HTR-8/SVneo (cell line): ENCODE measurements at regions not wholly inside any gene's neighbourhood (a gene's known extent, or its start where the extent isn't known, plus 50 kb on each side); places are given as distances from the start of the nearest gene placed in this dataset.
A peak's percentile ranks its signal among the peaks of the same experiment; 100 is the strongest.
"Not testable (repeated sequence)": the region's sequence is repeated elsewhere in the genome, so short reads cannot be mapped to it uniquely, and the experiment has no call there.

ENCODE experiments used
- DNase-seq: peaks from one replicate; pipeline ENCODE4 v3.0.0; 2011; ENCODE audit warnings: low spot score, mixed read lengths; ENCODE audit not compliant: insufficient read length
- FAIRE-seq: peaks from 2 replicates; lab custom pipeline; 2011; peaks lifted over from hg19 to GRCh38; lab: Jason Lieb, UNC

- DNase-seq: no peak
- no peak for FAIRE-seq
These were observed 79.0 kb upstream of the PTCH1 start for GRCh38 chr9:95595721-95596295.

- FAIRE-seq: no peak
- DNase-seq: no peak
These were observed 76.2 kb upstream of the PTCH1 start for GRCh38 chr9:95592931-95593330.

- no peak for DNase-seq
- no peak for FAIRE-seq
These were observed 72.2 kb upstream of the PTCH1 start for GRCh38 chr9:95588724-95589588.

GRCh38 chr9:95587021-95587964 lies 70.5 kb upstream of the PTCH1 start:
- DNase-seq (no peak), FAIRE-seq (no peak)

GRCh38 chr9:95586326-95586725 lies 69.6 kb upstream of the PTCH1 start:
- FAIRE-seq (no peak), DNase-seq (no peak)

- FAIRE-seq: no peak
- DNase-seq: no peak
These were observed 69.1 kb upstream of the PTCH1 start for GRCh38 chr9:95585824-95586223.

GRCh38 chr9:95584176-95584575 lies 67.4 kb upstream of the PTCH1 start:
- no peak for DNase-seq
- FAIRE-seq: no peak

- FAIRE-seq (no peak), DNase-seq (no peak)
These were observed 65.1 kb upstream of the PTCH1 start for GRCh38 chr9:95581900-95582299.

- FAIRE-seq: no peak
These were observed 64.3 kb upstream of the PTCH1 start for GRCh38 chr9:95580812-95581761.

GRCh38 chr9:95574866-95575553 lies 58.2 kb upstream of the PTCH1 start:
- no peak for FAIRE-seq
- no peak for DNase-seq

More at GRCh38 chr9:95580812-95581761, 64.3 kb upstream of the PTCH1 start:
- no peak for DNase-seq

- no peak for DNase-seq
These were observed 57.4 kb upstream of the PTCH1 start for GRCh38 chr9:95574176-95574575.

GRCh38 chr9:95573463-95573862 lies 56.7 kb upstream of the PTCH1 start:
- no peak for DNase-seq
- no peak for FAIRE-seq

More at GRCh38 chr9:95574176-95574575, 57.4 kb upstream of the PTCH1 start:
- no peak for FAIRE-seq

GRCh38 chr9:95572381-95573151 lies 55.8 kb upstream of the PTCH1 start:
- FAIRE-seq (no peak), DNase-seq (no peak)

GRCh38 chr9:95570646-95571045 lies 53.9 kb upstream of the PTCH1 start:
- DNase-seq (peak; percentile 38), FAIRE-seq (no peak)

GRCh38 chr9:95570150-95570549 lies 53.4 kb upstream of the PTCH1 start:
- DNase-seq (peak; percentile 14), FAIRE-seq (no peak)

- DNase-seq, FAIRE-seq: not testable (repeated sequence)
These were observed 52.0 kb upstream of the PTCH1 start for GRCh38 chr9:95568735-95569134.
